Hypothalamus (tissue), 51 donors: ENCODE measurements at regions not wholly inside any gene's neighbourhood (a gene's known extent, or its start where the extent isn't known, plus 50 kb on each side); places are given as distances from the start of the nearest gene placed in this dataset.
A peak's percentile ranks its signal among the peaks of the same experiment; 100 is the strongest.
"Not testable (repeated sequence)": the region's sequence is repeated elsewhere in the genome, so short reads cannot be mapped to it uniquely, and the experiment has no call there.

Experiments
- DNase-seq, 51 donors: peaks; one replicate each; lab custom pipeline; 2025; lab: John Stamatoyannopoulos, UW

DNA sequence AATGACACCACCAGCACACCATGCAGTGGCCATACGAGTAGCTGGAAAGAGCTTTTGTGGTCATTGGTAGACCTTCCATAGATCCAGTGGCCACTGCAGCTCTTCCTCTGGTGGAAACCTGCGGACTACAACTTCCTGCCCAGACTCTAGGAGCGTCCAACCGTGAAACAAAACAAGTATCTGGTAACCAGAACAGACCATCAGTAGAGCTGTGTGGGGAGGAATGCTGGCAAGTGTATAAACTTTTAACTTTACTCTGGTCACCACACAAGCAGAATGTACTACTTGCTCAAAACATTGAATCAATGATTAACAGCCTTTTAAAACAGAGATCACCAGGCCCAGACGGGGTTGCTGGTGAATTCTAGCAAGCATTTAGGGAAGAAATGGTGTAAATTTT, 154.7 kb upstream of the DGKB start:
- DNase-seq, result no peak

DNA sequence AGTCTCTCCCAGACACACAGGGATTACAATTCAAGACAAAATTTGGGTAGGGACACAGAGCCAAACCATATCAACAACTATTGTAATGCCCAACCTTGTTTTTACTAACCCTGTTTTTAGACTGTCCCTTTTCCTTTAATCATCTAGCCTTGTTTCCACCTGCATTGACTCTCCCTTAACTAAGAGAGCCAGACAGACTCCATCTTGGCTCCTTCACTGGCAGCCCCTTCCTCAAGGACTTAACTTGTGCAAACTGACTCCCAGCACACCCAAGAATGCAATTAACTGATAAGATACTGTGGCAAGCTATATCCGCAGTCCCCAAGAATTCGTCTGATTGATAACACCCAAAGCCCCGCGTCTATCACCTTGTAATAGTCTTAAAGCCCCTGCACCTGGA, 151.8 kb upstream of the DGKB start:
- not testable (repeated sequence) for DNase-seq

DNA sequence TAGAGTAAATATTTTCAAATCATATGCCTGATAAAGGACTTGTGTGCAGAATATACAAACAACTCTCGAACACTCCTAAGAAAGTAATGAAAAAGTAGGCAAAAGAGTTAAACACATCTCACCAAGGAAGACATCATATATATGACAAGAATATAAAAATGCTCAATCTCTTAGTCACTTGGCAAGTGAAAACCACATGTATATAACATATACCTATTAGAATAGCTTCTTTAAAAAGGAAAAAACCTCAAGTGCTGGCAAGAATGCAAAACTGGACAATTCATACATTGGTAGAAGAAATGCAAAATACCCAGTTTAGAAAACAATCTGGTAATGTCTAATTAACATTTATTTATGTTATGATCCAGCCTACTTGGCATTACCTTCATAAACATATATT, 146.6 kb upstream of the DGKB start:
- no peak for DNase-seq

DNA sequence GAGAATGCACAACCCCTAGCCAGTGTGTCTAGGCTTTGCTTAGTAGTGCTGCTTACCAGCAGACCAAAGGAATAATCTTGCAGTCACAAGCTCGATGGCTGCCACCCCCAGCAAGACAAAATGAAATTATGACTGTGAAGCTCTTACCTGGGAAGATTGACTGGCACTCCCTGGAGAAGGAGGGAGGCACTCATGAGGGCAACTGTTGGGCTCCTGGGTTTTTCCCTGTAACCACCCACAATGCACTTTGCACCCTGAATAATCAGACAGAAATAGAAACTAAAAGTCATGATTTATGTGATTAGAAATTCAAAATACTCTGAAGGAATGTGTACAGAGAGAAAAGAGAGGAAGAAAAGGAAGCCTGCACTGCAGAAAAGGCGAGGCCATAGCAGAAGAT, 144.3 kb upstream of the DGKB start:
- DNase-seq, result no peak

DNA sequence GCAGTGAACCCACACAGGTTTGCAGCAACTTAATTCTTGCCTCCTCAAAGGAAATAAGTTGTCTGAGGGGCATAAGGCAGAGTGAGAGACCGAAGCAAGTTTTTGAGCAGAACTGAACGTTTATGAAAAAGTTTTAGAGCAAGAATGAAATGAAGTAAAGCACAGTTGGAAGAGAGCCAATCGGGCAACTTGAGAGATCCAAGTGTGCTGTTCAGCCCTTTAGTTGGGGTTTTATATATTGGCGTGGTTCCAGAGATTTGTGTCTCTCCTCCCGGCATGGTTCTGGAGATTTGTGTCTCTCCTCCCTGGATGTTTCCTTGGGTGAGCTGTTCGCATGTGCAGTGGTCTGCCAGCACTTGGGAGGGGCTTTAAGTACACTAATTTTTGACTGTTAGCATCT, 141.4 kb upstream of the DGKB start:
- DNase-seq, result no peak

DNA sequence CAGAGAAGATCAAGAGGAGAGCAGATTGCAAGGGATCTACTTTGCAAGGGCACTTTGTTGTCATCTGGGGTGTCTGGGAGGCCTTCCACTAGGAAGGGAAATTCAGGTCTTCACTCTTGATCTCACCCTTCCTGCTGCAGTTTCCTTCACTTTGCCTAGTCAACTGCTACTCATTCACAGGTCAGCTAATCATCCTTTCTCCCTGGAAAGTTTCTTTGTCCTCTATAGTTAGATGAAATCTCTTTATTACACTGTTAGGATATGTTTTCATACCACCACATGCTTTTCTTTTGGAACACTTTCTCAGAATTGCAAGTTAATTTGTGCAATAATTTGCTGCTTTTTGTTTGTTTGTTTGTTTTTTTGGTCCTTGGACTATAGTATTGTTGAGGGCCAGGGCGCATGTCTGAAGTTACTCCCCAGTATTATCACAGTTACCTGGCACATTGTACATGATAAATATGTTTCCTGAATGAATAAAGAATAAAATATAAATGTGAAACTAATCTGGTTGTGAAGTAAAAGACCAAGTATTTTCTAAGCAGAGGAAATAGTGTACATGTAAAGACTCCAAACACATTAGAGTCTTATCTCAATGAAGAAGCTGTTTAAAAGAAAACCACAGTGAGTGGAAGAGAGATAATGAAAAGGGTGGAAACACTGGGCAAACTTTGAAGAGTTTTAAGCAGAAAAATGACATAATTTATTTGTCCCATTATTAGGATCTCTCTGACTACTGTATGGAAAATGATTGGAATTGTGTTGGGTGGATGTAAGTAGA, 139.9 kb upstream of the DGKB start:
- DNase-seq, result no peak

DNA sequence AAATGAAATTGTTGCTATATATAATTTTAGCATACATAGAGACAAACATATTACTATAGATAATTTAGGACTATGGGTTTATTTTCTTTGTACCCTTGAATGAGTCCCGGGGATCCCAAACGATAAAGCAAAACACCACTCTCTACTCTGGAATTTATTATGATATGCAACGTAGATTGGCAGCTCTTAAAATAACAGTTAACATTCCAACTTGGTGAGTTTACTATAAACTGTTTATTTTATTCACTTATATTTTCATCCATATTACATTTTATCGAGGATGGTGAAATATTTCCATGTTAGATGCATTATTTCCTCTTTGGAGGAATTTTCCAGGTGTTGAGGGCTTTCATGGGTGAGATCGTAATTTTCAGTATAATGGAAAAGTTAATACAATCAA, 138.7 kb upstream of the DGKB start:
- DNase-seq, result no peak

DNA sequence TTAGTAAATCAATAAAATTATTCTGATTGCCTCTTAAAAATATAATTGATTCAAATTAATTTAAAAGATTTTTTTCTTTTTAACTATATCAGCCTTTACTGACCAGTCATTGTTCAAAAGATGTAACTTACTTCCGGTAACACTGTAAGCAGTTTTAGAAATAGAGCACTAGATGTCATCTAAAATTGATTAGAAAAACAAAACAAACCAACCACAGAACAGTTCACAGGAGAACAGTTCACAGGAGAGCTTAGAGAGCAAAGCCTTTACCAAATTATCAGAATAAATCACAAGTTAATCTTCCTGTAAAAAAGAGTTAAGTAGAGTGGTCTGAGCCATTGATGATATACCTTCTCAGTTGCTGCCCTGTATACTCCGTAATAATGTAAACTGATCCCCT, 133.3 kb upstream of the DGKB start:
- DNase-seq, result no peak

DNA sequence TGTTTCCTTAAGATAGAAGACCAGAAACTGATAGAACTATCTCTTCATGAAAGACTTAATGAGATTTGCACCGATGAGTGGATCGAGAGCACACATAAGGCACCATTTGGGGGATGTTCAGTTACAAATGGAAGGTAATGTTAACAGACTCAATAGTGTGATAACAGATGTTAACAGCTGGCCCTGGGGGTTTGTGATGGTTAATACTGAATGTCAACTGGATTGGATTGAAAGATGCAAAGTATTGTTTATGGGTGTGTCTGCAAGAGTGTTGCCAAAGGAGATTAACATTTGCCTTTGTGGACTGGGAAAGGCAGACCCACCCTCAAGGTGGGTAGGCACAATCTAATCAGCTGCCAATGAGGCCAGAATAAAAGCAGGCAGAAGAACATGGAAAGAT, 130.5 kb upstream of the DGKB start:
- DNase-seq, result no peak

DNA sequence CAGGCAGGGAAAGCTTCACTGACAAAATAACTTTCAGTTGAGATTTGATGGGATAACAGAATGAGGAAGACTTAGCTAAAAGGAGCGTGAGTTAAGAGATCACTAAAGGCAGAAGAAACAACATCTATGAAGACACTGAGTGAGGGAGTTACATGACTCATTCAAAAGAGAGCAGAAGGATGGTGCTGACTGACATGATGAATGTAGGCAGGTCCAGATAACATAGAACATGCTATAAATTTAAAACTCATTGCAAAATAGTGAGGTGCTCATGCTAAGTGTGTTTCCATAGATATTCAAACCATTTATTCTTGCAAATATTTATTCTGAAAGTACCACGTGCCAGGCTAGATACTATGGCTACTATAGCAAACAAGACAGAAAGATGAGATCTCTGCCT, 116.4 kb upstream of the DGKB start:
- no peak for DNase-seq

DNA sequence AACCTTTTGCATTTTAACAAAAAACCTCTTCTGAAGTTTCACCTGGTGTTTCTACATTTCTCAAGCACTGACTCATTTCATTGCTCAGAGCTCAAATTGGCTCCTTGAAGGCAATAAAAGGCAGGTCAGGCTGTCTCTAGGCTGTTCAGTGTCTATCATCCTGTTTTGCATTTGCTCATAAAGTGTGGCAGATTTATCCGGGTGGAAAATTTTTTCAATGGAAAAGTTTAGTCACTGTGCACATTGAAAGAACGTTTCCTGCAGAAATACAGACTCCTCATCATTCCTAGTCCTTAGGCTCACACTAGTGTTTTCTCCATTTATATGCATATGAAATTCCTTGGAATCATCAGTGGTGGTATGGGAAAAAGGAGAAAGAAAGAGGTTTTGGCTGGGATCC, 114.2 kb upstream of the DGKB start:
- DNase-seq, result peak in 1 of 51 donors; percentile 21

DNA sequence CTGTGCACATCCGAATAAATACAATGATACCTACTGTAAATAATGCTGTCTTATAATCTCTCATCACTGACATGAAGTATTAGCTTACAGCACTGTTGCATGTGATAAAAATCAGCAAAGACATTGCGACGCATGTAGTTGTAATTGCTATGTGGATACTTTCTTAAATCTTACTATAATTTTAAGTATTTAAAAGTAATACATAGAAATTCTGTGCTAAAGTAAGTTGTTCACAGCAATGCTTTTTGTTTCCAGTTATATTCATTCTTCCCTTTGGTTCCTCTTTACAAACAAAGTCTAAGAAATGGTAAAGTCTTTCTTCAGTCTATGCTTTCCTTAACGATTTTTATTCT, 113.7 kb upstream of the DGKB start:
- no peak for DNase-seq

DNA sequence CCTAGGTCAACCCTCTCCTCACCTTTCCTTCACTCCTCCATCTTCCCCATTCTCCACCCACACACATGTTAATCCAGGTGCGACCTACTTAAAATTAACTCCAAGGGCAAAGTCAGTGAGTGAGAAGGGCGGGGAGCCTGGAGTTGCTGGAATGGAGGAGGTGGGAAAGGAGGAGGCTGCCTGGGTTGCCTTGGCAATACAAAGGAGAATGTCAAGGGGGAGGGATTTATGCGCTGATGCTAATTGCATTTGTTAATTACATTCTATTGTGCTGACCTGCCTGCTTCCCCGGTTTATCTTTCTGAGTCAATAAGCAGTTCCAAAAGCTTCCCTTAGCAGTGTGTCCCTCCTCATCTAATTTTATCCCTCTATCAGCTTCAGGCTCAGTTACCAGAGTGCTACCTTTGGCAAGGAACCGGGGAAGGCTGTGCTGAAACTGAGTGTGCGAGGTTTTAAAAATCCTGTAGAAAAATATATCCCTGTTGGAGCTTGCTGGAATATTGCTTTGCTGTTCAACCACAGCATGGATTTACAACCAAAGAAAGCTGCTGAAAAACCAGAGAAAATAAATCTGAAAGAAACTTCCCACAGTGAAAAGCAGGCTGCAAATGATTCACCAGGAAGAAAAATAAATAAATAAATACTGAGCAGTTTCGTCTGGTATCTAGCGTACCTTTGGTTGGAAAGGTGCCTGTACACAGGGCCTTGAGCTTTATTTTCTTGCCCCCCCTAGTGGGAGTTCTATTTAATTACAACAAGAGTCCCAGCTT, 113.2 kb upstream of the DGKB start:
- DNase-seq, result peak in 8 of 51 donors; percentile 0 to 85 (median 14)

DNA sequence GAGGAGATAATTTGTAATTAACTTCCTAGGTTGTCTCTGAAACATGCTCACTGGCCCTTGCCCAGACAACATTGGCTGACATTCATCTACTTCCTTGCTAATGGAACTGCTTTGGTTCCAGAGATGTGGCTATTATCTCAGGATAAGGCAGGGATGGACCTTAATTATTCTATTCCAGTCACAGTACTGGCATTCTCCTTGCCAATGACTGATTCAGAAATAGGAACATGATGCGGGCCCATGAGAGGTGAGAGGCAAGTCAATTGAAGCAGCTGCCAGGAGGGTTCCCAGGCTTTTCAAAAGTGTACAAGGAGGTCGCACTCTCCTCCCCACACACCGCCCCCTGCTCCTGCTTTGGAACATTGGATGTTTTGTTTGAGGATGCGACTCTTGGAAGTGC, 109.6 kb upstream of the DGKB start:
- DNase-seq, result no peak

DNA sequence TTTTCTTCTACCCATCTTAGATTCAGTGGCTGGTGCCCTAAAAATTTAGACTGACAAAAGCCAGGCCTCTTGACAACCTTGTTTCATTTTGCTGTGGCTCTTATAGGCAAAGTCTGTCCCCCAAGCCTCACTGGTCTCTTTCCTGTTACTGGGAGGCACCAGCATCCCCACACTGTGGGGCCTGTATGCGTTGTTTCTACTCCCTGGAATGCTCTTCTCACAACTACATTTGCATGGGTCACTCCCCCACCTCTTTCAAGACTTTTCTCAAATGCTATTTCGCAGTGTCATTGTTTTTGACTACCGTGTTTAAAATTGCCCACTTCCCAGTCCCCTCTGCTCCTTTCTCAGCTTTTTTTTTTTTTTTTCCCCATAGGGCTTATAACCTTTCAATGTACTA, 108.7 kb upstream of the DGKB start:
- DNase-seq, result no peak

DNA sequence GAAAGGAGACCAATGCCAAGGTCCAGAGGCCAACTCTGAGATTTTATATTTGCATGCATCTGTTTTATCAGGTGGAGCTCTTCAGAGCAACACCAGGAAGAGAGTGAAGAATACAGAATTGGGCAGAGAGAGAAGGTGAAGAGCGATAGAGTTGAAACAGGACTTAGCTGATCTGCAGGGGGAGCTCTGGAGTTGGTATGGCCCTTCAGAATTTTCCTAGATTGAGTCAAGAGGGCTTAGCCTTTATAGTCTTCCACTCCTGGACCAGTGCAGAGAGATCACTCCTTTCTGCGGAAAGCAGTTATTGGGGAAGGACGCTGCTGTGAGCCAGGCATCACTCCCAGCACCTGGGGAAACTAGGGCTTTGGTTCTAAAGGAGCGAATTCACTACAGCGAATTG, 105.0 kb upstream of the DGKB start:
- no peak for DNase-seq

DNA sequence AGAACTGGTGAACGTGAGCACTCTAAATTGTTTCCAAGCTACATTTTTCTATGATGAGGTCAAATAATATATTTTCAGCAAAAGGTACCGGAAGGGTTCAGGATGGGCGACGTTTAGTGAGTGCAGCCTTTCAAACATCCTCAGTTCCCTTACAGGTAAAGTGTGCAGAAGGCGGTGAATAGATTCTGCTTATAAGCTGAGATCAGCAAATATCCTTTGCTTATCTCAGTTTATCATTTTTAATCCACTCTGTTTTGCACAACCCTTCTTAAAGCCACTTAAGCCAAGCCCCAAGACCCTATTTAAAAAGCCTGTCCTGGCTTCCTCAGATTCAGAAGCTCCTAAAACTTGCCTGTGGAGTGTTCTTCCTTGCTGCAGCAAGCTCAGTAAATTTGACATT, 103.1 kb upstream of the DGKB start:
- DNase-seq, result no peak

DNA sequence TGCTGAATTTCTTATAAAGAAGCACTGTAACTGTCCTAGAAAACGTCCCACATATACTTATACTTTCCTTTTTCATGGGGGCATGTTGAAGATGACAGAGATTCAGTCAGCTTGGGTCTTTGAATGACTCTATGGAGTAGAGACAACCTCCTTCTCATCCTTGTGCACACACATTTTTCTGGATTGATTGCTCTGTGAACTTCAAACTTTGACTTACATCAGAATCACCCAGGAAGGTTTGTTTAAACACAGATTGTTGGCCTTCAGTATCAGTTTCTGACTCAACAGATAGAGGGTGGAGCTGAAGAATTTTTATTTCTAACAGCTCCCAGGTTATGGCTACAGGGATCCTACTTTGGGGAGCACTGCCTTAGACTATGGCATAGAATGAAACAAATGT, 97.6 kb upstream of the DGKB start:
- DNase-seq, result no peak

DNA sequence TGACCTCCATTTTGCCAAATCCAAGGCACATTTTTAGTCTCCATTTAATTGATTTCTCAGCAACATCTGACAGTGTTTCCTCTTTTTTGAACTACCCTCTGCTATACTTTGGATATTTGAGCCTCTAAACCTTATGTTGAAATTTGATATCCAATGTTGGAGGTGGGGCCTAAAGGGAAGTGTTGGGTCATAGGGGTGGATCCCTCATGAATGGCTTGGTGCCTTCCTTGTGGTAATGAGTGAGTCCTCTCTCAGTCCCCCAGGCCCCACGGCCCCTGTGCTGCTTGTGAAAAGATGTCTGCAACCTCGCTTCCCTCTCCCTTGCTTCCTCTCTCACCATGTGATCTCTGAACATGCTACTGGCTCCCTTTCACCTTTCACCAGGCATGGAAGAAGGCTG, 96.8 kb upstream of the DGKB start:
- no peak for DNase-seq

DNA sequence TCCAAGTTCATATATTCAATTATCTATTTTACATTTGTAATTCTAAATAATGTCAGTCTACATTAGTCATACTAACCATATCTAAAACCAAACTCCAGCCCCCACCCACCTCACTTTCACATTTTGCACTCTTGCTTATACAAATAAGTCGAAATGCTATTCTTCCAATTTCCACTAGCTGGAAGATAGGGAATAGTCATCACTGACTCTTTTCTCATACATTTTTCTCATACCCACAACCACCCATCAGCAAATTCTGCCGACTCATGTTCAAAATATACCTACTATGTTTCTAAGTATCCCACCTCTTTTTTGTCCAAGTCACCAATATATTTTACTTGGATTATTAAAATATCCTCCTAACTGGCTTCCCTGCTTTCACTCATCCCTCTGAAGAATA, 93.2 kb upstream of the DGKB start:
- no peak for DNase-seq

DNA sequence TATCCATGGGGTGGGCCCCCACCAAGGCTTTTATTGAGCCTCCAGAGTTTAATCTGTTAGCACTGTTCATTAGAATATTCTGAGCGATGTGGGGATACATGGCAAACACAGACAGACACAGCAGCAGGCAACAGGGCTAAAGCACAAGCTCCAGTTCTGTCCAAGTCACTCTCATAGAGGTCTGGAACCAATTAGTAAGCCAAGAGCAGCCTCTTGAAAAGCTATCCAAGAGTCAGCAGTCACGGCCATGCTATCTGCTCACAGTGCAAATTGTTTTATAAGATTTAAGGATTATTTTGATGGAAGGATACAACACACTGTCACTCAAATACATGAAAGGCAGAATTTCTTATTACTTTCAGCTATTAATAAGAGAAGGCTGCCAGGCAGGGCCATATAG, 86.4 kb upstream of the DGKB start:
- no peak for DNase-seq

DNA sequence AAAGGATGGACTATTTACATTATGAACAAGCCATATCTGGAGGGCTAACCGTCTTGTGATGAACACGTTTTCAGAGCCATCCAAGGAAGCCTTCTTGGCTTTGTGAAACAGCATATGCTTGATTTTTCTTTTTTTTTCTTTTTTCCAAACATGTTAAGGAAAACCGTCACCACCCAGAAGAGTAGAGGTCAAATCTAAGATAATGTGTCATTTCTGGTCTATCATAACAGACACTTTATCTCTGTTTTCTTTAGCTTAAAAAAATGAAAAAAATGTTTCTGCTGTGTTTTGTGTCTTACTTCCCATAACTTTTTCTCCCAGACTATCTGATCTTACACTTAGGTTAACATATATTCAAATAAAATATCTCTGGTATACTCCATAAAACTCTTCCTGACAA, 76.1 kb upstream of the DGKB start:
- no peak for DNase-seq

DNA sequence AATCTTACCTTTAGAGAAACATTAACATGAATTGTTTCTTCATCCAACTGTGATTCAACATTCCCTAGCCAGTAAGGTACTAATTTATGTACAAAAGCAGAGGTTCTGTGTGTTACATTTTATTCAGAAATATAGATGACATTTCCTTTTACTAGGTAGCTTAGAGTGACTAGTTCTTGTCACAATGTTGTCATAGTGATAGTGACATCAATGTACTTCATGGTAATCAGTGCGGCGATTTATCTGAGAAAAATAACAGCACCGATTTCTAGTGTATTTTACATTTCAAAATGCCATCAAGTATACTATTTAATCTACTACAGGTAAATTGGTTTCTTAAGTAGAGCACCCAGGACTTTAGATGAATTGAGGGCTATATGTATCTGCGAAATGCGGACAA, 72.1 kb upstream of the DGKB start:
- peak in 1 of 51 donors; percentile 7 for DNase-seq
